Activated CD4-positive, alpha-beta T cell treated with anti-CD3 and anti-CD28 coated beads, Interleukin-2, Interleukin-6, amounts not matched to agents 100 ng/mL and 50 ng/mL, durations not matched to agents 16 hours and 8 hours (primary cell): ENCODE measurements at regions not wholly inside any gene's neighbourhood (a gene's known extent, or its start where the extent isn't known, plus 50 kb on each side); places are given as distances from the start of the nearest gene placed in this dataset.

ENCODE experiments used
- DNase-seq: peaks from one replicate; pipeline ENCODE4 v3.0.0-alpha.2; 2020

DNA sequence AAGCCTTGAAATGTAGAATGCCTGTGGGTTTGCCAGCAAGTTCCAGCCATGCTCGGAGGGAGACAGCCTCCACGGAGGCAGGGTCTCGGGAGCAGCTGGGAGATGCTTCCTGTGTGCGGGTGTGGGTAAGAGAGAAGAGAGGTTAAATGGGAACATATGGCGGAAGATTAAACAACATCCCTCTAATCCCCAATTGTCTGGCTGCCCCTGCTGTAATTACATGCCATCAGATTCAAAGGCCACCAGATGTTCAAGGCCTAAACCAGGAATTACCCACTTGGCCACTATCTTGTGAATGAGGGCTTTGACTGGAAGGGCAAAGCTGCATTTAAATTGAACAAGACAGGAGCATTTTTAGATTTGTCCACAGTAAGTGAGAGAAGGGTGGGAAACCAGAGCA lies 81.4 kb upstream of the BACE2 start:
- DNase-seq: no peak

DNA sequence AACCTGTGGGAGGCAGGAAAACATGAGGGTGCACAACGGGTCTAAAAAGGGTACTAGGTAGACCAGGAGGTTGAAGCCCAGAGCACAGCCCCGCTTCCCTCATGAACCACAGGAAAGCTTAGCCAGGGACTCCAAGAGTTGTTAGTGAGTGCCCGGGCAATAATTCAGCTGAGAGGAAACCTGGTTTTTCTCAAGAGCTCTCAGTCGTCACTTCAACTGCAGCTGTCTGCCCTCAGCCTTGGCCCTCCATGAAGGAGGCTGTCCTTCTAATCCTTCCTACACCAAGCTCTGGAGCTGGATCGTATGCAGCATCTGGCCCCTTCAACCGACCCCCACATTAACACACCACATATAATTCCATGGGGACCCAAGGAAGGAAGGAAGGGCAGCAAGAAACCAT lies 77.0 kb upstream of the BACE2 start:
- no peak for DNase-seq

DNA sequence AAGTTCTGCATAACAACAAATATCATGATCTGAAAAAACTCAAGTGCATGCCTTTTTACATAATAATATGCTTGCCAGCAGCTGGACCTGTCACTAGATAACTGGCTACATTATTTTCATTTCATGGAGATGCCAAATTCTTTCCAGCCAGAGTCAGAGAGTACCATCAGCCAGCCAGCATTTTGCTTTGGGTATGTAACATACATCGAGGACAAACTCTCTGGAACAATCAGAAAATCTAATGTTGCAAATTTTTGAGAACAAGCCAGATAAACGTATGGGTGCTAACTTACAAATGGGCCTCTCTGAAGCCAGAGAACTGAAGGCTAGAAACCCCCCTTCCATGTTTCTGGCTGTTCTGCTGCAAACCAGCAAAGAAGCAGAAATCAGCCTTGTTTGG lies 76.3 kb upstream of the BACE2 start:
- DNase-seq: no peak

DNA sequence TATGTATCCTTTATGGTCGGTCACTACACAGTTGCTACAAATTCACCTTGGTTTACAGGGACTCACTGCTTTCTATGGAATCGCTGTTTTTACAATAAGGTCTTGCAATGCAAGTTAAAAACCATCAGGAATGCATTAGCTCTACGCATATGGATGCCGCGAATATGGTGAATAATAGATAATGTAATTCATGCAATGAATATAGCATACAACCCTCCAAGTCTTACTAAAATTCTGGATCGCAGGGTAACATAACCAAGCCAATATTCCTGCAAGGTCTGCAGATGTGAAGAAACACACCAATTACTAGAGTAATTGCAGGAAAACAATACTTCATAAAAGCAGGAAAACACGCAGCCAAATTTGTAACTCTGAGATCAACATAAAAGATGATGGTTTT lies 75.6 kb upstream of the BACE2 start:
- no peak for DNase-seq

DNA sequence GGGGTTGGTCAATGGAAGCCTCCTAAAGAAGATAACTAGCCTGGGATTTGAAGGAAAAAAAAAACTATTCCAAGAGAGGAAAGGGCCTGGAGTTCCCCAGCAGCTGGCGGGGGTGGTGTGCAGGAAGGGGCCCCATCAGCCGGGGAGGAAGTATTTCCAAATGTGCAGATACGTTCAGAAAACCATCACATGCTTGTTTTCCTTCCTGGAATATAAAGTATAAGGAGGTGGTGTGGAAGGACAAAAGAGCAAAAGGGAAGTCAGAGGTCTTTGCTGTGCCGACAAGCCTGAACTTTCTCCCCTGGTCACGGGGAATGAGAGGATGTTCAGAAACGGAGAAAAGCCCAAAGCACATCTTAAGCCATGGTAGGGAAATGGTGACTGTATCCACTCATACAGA lies 72.0 kb upstream of the BACE2 start:
- DNase-seq: no peak

DNA sequence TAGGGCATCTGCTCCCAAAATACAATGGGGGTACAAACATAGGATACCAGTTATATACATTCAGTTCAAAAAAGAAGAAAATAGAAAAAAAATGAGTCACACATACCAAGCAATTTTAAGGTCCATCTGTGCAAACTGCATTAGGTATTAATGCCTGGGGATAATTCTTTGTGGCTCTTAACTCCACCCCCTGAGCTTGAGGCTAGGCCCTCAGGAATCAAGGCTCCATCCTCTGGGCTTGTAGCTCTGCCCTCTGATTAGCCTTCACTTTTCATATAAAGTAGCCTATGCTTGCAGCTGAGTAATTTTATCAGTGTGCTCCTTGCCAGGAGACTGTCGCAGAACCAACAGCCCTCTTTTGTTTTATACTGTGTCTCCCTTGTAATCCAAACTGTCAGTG lies 69.9 kb upstream of the BACE2 start:
- DNase-seq: no peak

DNA sequence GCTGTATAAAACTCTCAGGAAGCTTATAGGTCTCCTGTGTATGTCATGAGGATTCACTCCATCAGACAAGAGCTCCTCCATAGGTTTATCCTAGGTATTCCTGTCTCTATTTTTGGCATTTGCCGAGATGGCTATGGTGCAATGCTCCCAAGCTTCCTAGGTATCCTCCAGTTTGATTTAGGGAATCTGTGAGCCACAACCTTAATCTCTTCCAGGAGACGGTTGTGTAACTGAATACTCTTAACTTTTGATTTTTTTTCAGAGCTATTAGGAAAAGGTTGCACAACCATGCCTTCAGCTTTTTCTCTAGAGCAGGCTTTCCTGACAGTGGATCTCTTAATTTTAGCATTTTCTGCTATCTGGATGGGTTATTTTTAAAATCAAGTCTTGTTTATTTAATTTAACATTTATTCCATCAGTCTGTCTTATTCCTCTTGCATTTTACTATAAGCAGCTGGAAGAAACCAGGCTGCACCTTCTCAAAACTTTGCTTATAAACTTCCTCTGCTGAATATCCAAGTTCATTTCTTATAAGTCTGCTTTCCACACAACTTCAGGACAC lies 69.4 kb upstream of the BACE2 start:
- DNase-seq: no peak

DNA sequence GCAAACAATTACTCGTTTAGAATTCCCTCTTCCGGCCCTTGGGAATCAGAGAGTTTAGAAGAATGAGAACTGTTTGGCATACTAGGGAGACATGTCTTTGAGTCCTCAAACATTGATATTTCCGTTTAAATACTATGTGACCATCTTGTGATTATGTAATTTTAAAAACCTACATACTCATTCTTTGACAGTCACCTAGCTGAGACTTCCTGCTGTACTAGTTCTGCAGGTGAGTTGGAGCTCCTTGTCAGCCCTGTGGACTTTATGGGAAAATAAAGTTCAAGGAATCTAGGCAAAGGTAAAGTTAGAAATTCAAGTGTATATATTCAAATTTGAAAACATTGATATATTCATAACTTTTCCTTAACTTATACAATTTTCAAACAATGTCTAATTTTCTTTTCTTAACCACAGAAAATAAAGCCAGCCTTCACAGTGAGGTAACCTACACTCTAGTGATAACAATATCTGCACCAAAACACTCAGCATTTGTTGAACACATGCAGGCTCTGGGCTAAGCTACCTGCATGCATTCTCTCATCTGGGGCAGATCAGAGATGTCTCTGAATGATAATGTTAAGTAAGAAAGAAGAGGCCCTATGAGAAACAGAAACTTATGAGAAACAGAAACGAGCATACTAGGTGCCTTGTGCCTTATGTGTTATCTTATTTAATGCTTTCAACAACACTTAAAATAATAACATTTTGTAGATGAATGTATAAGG lies 67.0 kb upstream of the BACE2 start:
- no peak for DNase-seq

DNA sequence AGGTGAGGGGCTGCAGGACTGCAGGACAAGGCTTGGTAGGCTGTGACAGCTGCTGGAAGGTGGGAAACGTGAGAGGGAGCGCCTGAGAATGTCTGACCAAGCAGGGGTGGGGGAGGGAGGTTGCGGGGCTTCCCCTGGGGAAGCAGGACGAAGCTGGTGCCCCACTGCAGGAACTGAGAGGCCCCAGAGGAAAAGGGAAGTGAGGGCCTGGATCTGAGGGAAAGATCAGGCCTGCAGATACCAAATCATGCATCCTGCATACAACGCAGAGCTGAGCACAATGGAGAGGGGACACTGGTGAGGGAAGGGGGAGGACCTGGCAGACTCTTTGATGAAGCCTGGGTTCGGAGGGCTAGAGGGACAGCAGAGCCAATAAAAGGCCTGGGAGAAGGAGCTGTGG lies 65.7 kb upstream of the BACE2 start:
- no peak for DNase-seq

DNA sequence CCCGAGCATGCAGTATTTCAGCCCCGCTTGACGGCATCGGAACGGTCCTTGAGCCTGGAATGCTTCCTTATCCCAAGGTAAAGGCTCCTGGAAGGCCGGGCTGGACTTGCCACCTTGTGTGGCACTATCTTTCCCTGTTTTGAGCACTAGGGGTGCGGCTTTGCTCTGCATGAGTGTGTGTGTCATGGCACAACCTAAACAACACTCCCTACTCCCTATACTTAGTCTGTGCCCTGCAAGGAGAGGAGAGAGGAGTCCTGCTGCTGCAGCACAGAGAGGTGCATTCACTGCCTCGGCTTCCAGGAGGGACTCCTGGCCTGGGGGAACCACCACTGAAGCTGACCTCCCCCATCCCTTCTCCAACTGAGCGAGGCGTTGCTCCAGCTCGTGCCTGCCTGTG lies 60.4 kb upstream of the BACE2 start:
- no peak for DNase-seq

DNA sequence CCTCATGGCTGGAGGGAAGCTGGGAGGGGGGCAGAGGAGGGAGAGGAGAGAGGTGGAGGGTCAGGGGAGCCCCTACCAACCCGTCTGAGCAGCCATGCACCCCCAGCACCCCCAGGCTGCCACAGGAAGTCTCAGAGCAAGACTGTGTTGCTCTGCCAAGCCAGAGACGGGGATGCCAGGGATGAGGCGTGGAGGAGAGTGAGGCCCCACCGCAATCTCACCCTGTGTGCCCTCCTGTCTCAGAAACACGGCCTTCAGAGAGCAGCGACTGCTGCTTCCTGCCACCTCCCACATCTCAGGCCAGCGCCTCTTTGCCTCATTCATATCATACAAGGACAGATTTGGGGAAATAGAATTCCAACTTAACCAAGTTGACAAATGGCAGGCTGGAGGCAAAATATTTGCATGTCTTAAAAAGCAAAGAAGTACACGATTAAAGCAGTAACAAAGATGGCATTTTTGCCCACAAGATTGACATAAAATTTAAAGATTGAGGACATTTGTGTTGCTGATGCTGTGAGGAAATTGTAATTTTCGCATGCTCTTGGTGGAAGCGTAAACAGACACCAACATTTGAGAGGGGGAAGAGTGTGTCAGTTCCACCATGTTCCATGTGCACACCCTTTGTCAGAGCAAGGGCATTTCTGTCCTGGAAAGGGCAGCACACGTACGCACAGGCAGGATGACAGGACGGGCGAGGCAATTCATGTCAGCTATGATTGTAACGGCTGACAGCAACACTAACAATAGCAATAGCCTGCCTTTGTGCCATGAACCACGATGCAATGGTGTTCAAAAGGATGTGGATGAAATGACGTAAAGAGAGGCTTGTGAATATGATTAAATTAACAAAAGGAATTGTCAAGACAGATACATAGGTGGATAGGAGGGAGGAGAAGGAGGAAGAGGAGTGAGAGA lies 59.0 kb upstream of the BACE2 start:
- no peak for DNase-seq

DNA sequence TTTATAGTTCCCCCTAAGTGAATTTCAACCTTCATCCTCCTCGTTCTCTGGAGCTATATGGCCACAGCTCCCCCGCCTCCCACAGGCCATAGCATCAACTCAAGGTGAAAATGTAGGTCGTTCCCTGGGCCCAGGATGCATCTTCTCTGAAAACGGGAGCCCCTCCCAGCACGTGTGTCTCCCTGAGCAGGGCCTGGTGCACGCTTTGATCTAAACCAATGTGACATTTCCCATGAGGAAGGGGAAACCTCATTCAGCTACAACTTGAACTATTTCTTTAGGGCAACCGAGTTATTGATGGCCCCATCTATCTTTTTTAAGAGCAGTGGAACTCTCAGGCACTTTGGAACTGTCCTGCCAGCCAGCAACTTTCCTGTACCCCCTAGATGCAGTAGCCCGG lies 57.8 kb upstream of the BACE2 start:
- DNase-seq: no peak

DNA sequence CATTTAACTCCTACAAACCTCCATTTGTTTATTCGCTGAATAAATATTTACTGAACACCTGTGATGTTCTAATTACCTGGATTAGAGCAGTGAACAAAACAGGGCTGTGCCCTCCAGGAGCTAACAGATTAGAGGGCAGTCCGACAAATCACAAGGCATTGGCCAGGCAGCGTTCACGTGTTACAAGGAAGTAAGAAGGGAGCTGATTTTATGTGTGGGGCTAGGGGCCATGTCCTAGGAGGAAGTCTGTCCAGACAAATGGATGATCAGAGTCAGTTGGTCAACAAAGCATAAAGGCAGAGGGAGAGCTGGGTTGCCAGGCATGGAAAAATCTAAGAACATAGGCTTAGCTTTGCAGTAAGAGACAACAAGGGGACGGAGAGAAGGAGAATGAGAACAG lies 57.3 kb upstream of the BACE2 start:
- no peak for DNase-seq

DNA sequence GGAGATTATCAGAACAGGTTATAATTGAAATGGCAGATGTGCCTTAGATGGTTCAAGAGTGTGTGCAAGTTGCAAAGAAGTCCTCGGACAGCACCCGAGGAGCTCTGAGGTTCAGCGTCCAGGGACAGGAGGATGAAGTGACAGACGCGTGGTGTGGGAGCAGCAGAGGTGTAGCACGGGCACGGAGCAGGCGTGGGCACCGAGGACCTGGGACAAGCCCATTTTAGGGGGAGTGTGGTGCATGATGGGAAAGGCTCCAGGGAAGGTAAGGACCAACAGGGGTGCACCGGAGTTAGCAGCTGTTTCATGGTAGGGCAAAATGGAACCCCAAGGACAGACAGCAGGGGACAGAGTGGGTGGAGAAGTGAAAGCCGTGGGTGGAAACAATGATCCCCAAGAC lies 56.3 kb upstream of the BACE2 start:
- no peak for DNase-seq

DNA sequence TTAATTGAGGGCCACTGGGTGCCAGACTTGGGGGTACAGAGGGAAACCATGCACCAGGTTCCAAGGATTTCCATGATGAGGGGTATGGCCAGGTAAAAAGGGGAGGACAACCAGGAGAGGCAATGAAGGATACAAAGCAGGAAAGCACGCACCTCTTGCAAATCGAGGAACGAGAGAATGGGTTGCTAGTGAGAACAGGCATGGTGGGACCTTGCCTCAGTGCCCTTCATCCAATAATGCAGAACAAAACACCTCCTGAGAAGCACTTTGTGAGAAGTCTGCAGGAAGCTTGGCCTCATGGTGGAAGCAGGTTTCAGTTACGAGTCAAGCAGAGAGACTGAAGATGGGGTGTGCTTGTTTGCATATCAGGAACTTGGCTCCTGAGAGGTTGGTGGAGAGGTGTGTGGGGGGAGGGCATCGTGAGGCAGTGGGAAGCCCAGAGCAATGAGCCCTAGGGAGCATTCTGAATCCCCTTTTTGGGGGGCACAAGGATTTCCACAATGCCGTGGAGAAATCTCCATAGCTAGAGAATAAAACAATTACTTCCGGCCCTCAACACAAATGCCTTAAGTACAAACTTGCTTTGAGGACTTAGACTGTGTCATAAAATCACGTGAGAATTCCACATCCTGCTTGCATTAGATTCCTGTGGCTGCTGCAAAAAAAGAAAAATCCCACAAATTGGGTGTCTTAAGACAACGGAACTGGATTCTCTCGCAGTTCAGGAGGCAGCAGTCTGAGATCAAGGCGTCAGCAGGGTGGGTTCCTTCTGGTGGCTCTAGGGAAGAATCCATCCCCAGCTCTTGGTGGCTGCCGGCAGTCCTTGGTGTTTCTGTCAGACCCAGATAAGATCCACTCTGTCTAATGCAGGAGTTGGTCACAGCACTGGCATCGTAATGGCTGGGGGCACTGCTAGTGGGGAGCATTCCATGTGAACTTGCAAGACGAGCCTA lies 54.9 kb upstream of the BACE2 start:
- DNase-seq: no peak

DNA sequence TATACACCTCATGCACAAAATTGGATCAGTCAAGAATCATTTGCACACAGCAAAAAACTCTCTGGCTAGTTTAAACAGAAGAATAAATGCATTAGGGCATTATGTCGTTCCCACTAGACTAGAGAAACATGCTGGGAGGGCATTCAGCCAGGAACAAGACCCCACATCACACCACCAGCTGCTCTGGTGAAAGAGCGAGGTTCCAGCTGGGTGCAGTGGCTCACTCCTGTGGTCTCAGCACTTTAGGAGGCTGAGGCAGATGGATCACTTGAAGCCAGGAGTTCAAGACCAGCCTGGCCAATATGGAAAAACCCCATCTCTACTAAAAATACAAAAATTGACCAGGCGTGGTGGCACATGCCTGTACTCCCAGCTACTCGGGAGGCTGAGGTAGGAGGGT lies 52.1 kb upstream of the BACE2 start:
- DNase-seq: no peak
